Uterus (tissue), 2 donors: ENCODE measurements at regions not wholly inside any gene's neighbourhood (a gene's known extent, or its start where the extent isn't known, plus 50 kb on each side); places are given as distances from the start of the nearest gene placed in this dataset.

Experiments
- CTCF ChIP-seq, 4 experiments: fragments of 200-600 bp in 2 of 4; fragments of 450-650 bp in 2 of 4; sonication (generic) in 2 of 4; IDR thresholded peaks; one replicate each; pipeline ENCODE4 v1.5.1; 2016 to 2019; ENCODE audit warnings: antibody characterized with exemption in 4 of 4, mild to moderate bottlenecking in 2 of 4, moderate library complexity in 1 of 4
- POLR2A ChIP-seq, 2 donors: fragments of 450-650 bp; IDR thresholded peaks; one replicate each; pipeline ENCODE4 v1.6.1; 2016; ENCODE audit warnings: antibody characterized with exemption in 2 of 2, mild to moderate bottlenecking in 1 of 2, moderate library complexity in 1 of 2

- no peak for TF ChIP-seq CTCF (IDR thresholded peaks at IDR 0.05)
- TF ChIP-seq POLR2A (IDR thresholded peaks at IDR 0.05): no peak
These were observed 120.9 kb upstream of the ZC3H12C start for GRCh38 chr11:109972181-109972715.
